ENCODE measurements at regions not wholly inside any gene's neighbourhood (a gene's known extent, or its start where the extent isn't known, plus 50 kb on each side); places are given as distances from the start of the nearest gene placed in this dataset.

- CTCF ChIA-PET = no interaction called here
Observed at GRCh38 chr14:101499080-101499479, 62.2 kb upstream of the DIO3 start.

More at GRCh38 chr14:101499080-101499479, 62.2 kb upstream of the DIO3 start:
- Histone ChIP-seq H3K9ac (replicated peaks; ENCODE audit: extremely low read depth, insufficient read depth, low read length) (no peak overlapping the region), H3K79me2 (ENCODE audit: control insufficient read depth, insufficient read depth, low read length) (no peaks in the 10 kb centered on the region), H3K9me1 (replicated peaks; ENCODE audit: control insufficient read depth, extremely low read depth, insufficient read depth, low read length) (no peaks in the 10 kb centered on the region), H3K4me1 (ENCODE audit: control insufficient read depth, extremely low read depth, insufficient read depth, low read length) (no peaks in the 10 kb centered on the region), H3K27ac (ENCODE audit: insufficient read depth, low read depth, low read length) (no peak overlapping the region), H3K4me2 (ENCODE audit: insufficient read depth, low read length) (no peak overlapping the region), H2AFZ (ENCODE audit: low read depth, low read length) (no peak overlapping the region), H3K36me3 (ENCODE audit: control insufficient read depth in 2 of 2, extremely low read depth in 1 of 2, insufficient read depth in 2 of 2, low read length in 2 of 2) (no peaks in the 10 kb centered on the region), H3K4me3 (replicated peaks in 1 of 3; ENCODE audit: insufficient read depth in 1 of 3, low read depth in 1 of 3, low read length in 3 of 3) (no peak overlapping the region), H4K20me1 (replicated peaks; ENCODE audit: control insufficient read depth, extremely low read depth, insufficient read depth, low read length) (no peaks in the 10 kb centered on the region), H3K27me3 (ENCODE audit: control insufficient read depth in 2 of 2, insufficient read depth in 2 of 2, low read length in 2 of 2) (no peaks in the 10 kb centered on the region), H3K9me3 (replicated peaks; ENCODE audit: control insufficient read depth, insufficient read depth, low read length) (no peaks in the 10 kb centered on the region)
- intact Hi-C loops (cut with micrococcal nuclease) (no loop called here), dilution Hi-C loops (cut with MboI; ENCODE audit: extremely low pct_ligation_motif_present, low sequenced_read_pairs) (no loop called here)
- BruUV-seq (replicated peaks) = no TSS peak
- DNase-seq (ENCODE audit: low read depth, low spot score) (no peak), FAIRE-seq (no peak)
- POLR2A ChIA-PET = no interaction called here
- TF ChIP-seq EZH2 (IDR thresholded peaks at IDR 0.05; ENCODE audit: borderline replicate concordance, low read depth, low read length, severe bottlenecking) = no peak
- no peak for TF ChIP-seq POLR2AphosphoS5 (IDR thresholded peaks at IDR 0.05; ENCODE audit: insufficient read depth, low read depth, low read length)
- no peak for TF ChIP-seq CTCF (IDR thresholded peaks at IDR 0.05; ENCODE audit: extremely low read depth in 1 of 2, insufficient read depth in 1 of 2, low read depth in 1 of 2, low read length in 2 of 2)
- TF ChIP-seq GATA2 (IDR thresholded peaks at IDR 0.05; ENCODE audit: insufficient read depth, insufficient read length, low read depth, low read length) = no peak
- no peak for TF ChIP-seq JUN (IDR thresholded peaks at IDR 0.05; ENCODE audit: borderline replicate concordance, insufficient read depth, insufficient read length, low read depth)
- TF ChIP-seq MYC (IDR thresholded peaks at IDR 0.05; ENCODE audit: low read depth, low read length) = no peak
- TF ChIP-seq MAX (IDR thresholded peaks at IDR 0.05; ENCODE audit: insufficient read depth, insufficient read length) = no peak
- no peak for TF ChIP-seq FOS (IDR thresholded peaks at IDR 0.05; ENCODE audit: borderline replicate concordance, insufficient read depth, low read length)

All from endothelial cell of umbilical vein (primary cell).